ENCODE measurements at regions not wholly inside any gene's neighbourhood (a gene's known extent, or its start where the extent isn't known, plus 50 kb on each side); places are given as distances from the start of the nearest gene placed in this dataset.

DNA sequence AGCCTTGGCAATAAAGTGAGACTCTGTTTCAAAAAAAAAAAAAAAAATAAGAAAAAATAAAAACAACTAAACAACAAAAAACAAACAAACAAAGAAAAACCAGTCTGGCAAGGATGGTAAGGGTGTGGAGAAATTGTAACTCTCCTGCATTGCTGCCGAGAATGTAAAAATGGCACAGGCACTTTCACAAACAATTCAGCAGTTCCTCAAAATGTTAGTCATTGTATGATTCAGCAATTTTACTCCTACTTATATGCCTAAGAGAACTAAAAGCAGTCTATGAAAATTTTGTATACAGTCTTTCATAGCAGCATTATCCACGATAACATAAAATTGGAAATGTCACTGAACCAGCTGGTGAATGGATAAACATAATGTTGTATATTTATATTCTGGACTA lies 280.4 kb downstream of the CDH9 start:
- Histone ChIP-seq H3K9ac (ENCODE audit: low read depth, low read length) (no peak overlapping the region), H3K36me3 (ENCODE audit: insufficient read depth, low read length) (no peaks in the 10 kb centered on the region), H3K4me1 (ENCODE audit: insufficient read depth, low read length) (no peaks in the 10 kb centered on the region), H3K4me3 (ENCODE audit: low read length) (no peak overlapping the region), H3K27me3 (ENCODE audit: insufficient read depth, low read length) (no peaks in the 10 kb centered on the region), H3K9me3 (ENCODE audit: insufficient read depth, low read depth, low read length) (no peaks in the 10 kb centered on the region), H3K27ac (ENCODE audit: low read depth, low read length) (no peak overlapping the region)
- WGBS, result 100% methylated on average over 1 of the region's 2 CpGs

DNA sequence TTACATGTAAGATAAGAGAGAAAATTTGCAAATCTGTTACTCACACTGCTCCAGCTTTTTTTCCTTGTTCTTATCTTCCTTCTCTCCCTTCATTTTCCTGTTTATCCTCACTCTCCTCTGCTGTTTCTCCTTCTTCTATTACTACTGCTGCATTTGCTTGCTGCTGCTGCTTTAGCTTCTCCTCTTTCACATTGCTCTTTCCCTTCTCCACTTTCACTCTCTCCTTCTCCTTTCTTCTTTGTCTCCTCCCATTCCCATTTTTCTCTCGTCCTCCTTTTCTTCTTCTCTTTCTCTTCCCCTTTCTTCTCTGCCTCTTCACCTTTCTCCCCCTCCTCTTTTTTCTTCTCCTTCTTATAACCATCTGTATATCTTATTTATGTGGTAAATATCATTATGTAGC lies 288.6 kb downstream of the CDH9 start:
- H3K9me3 ChIP-seq (ENCODE audit: insufficient read depth, low read depth, low read length), result no peaks in the 10 kb centered on the region
- H3K27me3 ChIP-seq (ENCODE audit: insufficient read depth, low read length), result no peaks in the 10 kb centered on the region
- no peak overlapping the region for H3K9ac ChIP-seq (ENCODE audit: low read depth, low read length)
- no peaks in the 10 kb centered on the region for H3K4me1 ChIP-seq (ENCODE audit: insufficient read depth, low read length)
- H3K27ac ChIP-seq (ENCODE audit: low read depth, low read length), result no peak overlapping the region
- no peaks in the 10 kb centered on the region for H3K36me3 ChIP-seq (ENCODE audit: insufficient read depth, low read length)
- WGBS, result 59% methylated on average over 1 of the region's 1 CpG
- no peak overlapping the region for H3K4me3 ChIP-seq (ENCODE audit: low read length)

DNA sequence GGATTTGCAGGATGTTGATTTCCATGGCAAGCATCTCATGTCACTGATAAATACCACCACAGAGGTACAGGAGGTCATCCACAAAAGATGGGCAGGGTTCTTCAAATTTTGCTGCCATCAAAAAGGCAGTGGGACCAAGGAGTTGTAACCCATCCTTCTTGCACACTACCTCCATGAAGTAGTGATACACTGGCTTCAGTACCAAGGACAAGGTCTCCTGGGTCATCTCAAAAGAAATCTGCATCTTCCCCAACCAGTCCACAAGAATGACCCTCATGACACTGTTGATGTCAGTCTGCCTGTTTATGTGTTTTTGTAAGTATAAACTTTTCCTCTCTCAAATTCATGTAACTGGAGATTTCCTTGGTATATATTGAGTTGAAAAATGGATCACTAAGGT lies 298.2 kb downstream of the CDH9 start:
- Histone ChIP-seq H3K4me1 (ENCODE audit: insufficient read depth, low read length) (no peaks in the 10 kb centered on the region), H3K4me3 (ENCODE audit: low read length) (no peak overlapping the region), H3K9ac (ENCODE audit: low read depth, low read length) (no peak overlapping the region), H3K36me3 (ENCODE audit: insufficient read depth, low read length) (no peaks in the 10 kb centered on the region), H3K27ac (ENCODE audit: low read depth, low read length) (no peak overlapping the region), H3K9me3 (ENCODE audit: insufficient read depth, low read depth, low read length) (no peaks in the 10 kb centered on the region), H3K27me3 (ENCODE audit: insufficient read depth, low read length) (no peaks in the 10 kb centered on the region)

DNA sequence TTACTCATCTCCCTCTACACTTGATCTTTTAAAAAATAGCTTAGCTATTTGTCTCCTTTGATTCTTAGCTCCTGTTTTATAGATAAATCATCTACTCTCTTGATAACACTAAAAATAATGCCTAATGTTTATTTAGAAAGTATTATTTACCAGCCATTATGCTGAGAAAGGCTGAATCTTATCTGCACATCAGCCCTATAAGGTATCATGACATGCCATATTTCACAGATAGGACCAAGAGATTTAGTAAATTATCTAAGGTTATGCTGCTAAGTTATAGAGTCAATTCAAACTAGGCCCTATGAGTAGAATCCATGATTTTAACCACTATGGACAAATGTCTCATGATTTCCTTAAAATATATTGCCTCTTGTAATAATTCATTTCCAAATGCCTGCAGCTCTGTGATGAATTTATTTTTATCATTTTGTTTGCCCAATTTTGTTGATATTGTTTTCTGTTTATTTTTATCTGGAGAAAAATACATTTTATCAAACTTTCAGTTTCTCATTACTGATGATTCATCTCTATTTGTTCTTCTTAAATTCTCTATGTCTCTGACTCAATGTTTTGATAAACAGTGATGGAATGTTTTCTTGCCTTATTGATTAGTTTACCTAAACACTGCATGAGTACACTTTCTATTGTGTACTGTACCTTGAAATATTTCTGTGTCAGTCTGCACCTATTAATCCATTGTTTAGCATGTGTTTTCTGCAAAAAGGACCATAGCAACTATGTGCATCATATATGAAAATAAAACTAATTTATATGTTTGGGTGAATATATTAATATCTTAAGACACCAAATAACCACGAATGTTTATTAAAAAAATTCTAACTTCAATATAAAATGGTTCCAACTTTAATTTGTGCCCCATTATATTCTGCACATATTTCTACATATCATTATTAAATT lies 300.8 kb downstream of the CDH9 start:
- Histone ChIP-seq H3K9me3 (ENCODE audit: insufficient read depth, low read depth, low read length) (no peaks in the 10 kb centered on the region), H3K36me3 (ENCODE audit: insufficient read depth, low read length) (no peaks in the 10 kb centered on the region), H3K4me1 (ENCODE audit: insufficient read depth, low read length) (no peaks in the 10 kb centered on the region), H3K27me3 (ENCODE audit: insufficient read depth, low read length) (no peaks in the 10 kb centered on the region), H3K4me3 (ENCODE audit: low read length) (no peak overlapping the region), H3K27ac (ENCODE audit: low read depth, low read length) (no peak overlapping the region), H3K9ac (ENCODE audit: low read depth, low read length) (no peak overlapping the region)
- WGBS, result 60% methylated on average over 1 of the region's 1 CpG

- Histone ChIP-seq H3K36me3 (ENCODE audit: insufficient read depth, low read length) (no peaks in the 10 kb centered on the region), H3K9me3 (ENCODE audit: insufficient read depth, low read depth, low read length) (no peaks in the 10 kb centered on the region), H3K4me1 (ENCODE audit: insufficient read depth, low read length) (0 out of 2 replicates have a peak, but pooled peaks cover 11% of the 10 kb centered on the region), H3K27me3 (ENCODE audit: insufficient read depth, low read length) (no peaks in the 10 kb centered on the region), H3K27ac (ENCODE audit: low read depth, low read length) (no peak overlapping the region), H3K9ac (ENCODE audit: low read depth, low read length) (no peak overlapping the region), H3K4me3 (ENCODE audit: low read length) (no peak overlapping the region)
- WGBS, result 79% methylated on average over 3 of the region's 3 CpGs
Observed at GRCh38 chr5:26727916-26728315, 310.5 kb downstream of the CDH9 start.

DNA sequence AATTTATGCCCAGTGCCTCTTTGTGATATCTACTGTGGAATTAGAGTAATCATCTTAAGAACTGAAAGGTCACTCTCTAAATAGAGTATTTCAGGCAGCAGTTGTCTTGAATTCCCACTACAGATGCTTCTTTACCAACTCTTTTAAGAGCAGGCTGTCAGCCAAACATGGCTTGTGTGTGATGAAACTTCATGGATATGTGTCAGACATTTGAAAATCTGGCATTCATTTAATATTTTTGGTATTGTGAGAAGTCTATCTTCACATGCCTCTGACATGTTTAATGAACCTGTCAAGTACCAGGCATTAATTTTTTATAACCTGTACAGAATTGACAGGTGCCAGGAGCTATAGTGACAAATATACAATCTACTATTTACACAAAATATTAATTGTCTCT lies 318.6 kb downstream of the CDH9 start:
- Histone ChIP-seq H3K4me3 (ENCODE audit: low read length) (no peak overlapping the region), H3K9me3 (ENCODE audit: insufficient read depth, low read depth, low read length) (0 out of 2 replicates have a peak, but pooled peaks cover 3% of the 10 kb centered on the region), H3K27me3 (ENCODE audit: insufficient read depth, low read length) (no peaks in the 10 kb centered on the region), H3K36me3 (ENCODE audit: insufficient read depth, low read length) (no peaks in the 10 kb centered on the region), H3K4me1 (ENCODE audit: insufficient read depth, low read length) (no peaks in the 10 kb centered on the region), H3K27ac (ENCODE audit: low read depth, low read length) (no peak overlapping the region), H3K9ac (ENCODE audit: low read depth, low read length) (no peak overlapping the region)

DNA sequence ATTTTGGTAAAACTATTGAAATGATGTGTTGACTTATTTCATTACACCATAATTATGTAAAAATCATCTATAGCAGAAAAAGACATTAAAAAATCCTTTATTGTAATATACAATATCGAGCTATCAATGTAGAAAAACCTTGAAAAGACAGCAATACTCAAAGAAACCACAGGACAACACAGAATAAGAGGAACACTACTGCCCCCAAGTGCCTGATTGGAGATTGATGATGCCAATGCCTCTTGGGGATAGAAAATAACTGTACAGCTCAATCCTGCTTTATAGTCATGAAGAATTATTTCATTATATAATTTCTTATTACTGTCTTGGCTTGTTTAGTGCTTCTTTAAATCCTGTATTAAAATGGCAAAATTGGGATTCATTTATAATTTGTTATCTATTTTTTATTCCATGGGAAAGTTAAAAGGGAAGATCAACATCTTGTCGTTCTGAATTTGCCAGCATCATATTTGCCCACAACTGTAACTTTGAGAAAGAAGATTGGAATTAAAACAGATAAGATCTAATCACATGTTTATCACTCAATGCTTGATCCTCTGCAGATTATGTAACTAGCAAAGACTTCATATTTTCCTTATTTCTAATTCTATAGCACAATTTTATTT lies 337.5 kb downstream of the CDH9 start:
- no peaks in the 10 kb centered on the region for H3K27me3 ChIP-seq (ENCODE audit: insufficient read depth, low read length)
- no peak overlapping the region for H3K4me3 ChIP-seq (ENCODE audit: low read length)
- WGBS, result 100% methylated on average over 1 of the region's 2 CpGs
- H3K9me3 ChIP-seq (ENCODE audit: insufficient read depth, low read depth, low read length), result no peaks in the 10 kb centered on the region
- H3K9ac ChIP-seq (ENCODE audit: low read depth, low read length), result no peak overlapping the region
- no peaks in the 10 kb centered on the region for H3K36me3 ChIP-seq (ENCODE audit: insufficient read depth, low read length)
- H3K27ac ChIP-seq (ENCODE audit: low read depth, low read length), result no peak overlapping the region
- no peaks in the 10 kb centered on the region for H3K4me1 ChIP-seq (ENCODE audit: insufficient read depth, low read length)

DNA sequence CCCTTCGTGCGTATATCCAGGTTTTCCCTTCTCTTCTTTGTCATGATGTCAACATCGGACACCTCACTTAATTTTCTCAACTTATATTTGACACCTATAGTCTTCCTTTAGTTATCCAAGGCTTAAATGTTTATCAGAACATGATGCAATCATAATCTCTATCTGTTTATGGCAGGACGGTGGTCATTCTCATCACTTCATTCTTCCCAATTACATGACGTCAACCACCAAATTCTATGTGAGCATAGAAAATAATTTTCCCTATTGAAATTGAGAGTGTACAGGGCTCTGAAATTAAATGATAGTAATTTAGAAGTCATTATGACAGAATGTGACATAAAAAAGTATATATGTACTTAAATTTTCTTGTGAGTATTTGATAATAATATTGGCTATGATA lies 345.4 kb downstream of the CDH9 start:
- Histone ChIP-seq H3K9me3 (ENCODE audit: insufficient read depth, low read depth, low read length) (no peaks in the 10 kb centered on the region), H3K4me3 (ENCODE audit: low read length) (no peak overlapping the region), H3K36me3 (ENCODE audit: insufficient read depth, low read length) (no peaks in the 10 kb centered on the region), H3K27ac (ENCODE audit: low read depth, low read length) (no peak overlapping the region), H3K4me1 (ENCODE audit: insufficient read depth, low read length) (no peaks in the 10 kb centered on the region; the same call in 1 of the 2 replicates), H3K9ac (ENCODE audit: low read depth, low read length) (no peak overlapping the region), H3K27me3 (ENCODE audit: insufficient read depth, low read length) (no peaks in the 10 kb centered on the region)
- 90% methylated on average over 5 of the region's 5 CpGs for WGBS

GRCh38 chr5:26691486-26691885 lies 346.9 kb downstream of the CDH9 start:
- H3K27ac ChIP-seq (ENCODE audit: low read depth, low read length), result no peak overlapping the region
- H3K27me3 ChIP-seq (ENCODE audit: insufficient read depth, low read length), result no peaks in the 10 kb centered on the region
- H3K36me3 ChIP-seq (ENCODE audit: insufficient read depth, low read length), result no peaks in the 10 kb centered on the region
- H3K9ac ChIP-seq (ENCODE audit: low read depth, low read length), result no peak overlapping the region
- no peaks in the 10 kb centered on the region for H3K9me3 ChIP-seq (ENCODE audit: insufficient read depth, low read depth, low read length)
- no peaks in the 10 kb centered on the region; the same call in 1 of the 2 replicates for H3K4me1 ChIP-seq (ENCODE audit: insufficient read depth, low read length)
- no peak overlapping the region for H3K4me3 ChIP-seq (ENCODE audit: low read length)

- 88% methylated on average over 1 of the region's 1 CpG for WGBS
- no peaks in the 10 kb centered on the region; the same call in 1 of the 2 replicates for H3K4me1 ChIP-seq (ENCODE audit: insufficient read depth, low read length)
- H3K4me3 ChIP-seq (ENCODE audit: low read length), result no peak overlapping the region
Observed at GRCh38 chr5:26690511-26690910, 347.9 kb downstream of the CDH9 start.

GRCh38 chr5:26681861-26682260 lies 356.5 kb downstream of the CDH9 start:
- Histone ChIP-seq H3K4me3 (ENCODE audit: low read length) (no peak overlapping the region), H3K27me3 (ENCODE audit: insufficient read depth, low read length) (no peaks in the 10 kb centered on the region), H3K9me3 (ENCODE audit: insufficient read depth, low read depth, low read length) (peaks cover 20% of the 10 kb centered on the region), H3K9ac (ENCODE audit: low read depth, low read length) (no peak overlapping the region), H3K27ac (ENCODE audit: low read depth, low read length) (no peak overlapping the region), H3K36me3 (ENCODE audit: insufficient read depth, low read length) (no peaks in the 10 kb centered on the region), H3K4me1 (ENCODE audit: insufficient read depth, low read length) (no peaks in the 10 kb centered on the region)
- WGBS, result 100% methylated on average over 1 of the region's 1 CpG

More at GRCh38 chr5:26690511-26690910, 347.9 kb downstream of the CDH9 start:
- no peaks in the 10 kb centered on the region for H3K9me3 ChIP-seq (ENCODE audit: insufficient read depth, low read depth, low read length)
- no peak overlapping the region for H3K9ac ChIP-seq (ENCODE audit: low read depth, low read length)
- no peaks in the 10 kb centered on the region for H3K27me3 ChIP-seq (ENCODE audit: insufficient read depth, low read length)
- H3K27ac ChIP-seq (ENCODE audit: low read depth, low read length), result no peak overlapping the region
- no peaks in the 10 kb centered on the region for H3K36me3 ChIP-seq (ENCODE audit: insufficient read depth, low read length)
